ENCODE measurements at regions not wholly inside any gene's neighbourhood (a gene's known extent, or its start where the extent isn't known, plus 50 kb on each side); places are given as distances from the start of the nearest gene placed in this dataset.

DNA sequence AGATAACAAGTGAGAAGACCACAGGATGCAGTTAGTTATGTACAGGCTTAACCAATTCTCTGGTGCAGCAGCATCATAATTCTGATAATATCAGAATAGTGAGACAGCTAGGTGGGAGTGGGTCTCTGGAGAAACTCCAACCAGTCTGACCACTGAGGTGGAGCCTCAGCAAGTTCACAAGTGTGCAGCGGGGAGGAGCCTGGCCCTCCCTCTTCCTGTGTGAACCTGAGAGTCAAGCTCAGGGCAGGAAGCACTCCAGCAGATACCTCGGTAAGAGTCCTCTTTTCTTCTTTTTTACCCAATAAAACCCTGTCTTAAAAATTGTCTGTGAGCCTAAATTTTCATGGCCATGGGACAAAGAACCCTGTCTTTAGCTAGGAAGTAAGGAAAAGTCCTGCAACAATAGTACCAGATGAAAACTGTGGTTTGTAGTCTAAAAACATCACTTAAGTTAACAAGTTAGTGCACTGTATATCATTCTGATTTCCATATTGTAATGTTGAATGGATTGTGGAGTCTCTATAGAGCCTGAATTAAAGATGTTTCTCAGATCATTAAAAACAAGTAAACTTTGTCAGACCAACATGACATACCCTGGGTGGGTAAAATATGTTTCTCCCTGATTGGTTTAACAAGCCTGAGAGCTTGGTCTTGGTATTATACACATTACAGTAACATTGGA is 370.8 kb downstream of the TMEM182 start:
- H3K27me3 ChIP-seq: no peaks in the 10 kb centered on the region
- intact Hi-C loops (cut with DNase I): no loop called here
- DNase-seq: no peak
- H3K9me3 ChIP-seq: no peaks in the 10 kb centered on the region
- no peaks in the 10 kb centered on the region for H3K36me3 ChIP-seq
- no peak overlapping the region for H3K4me3 ChIP-seq
- no peaks in the 10 kb centered on the region for H3K4me1 ChIP-seq
- TF ChIP-seq, protein P1, sequence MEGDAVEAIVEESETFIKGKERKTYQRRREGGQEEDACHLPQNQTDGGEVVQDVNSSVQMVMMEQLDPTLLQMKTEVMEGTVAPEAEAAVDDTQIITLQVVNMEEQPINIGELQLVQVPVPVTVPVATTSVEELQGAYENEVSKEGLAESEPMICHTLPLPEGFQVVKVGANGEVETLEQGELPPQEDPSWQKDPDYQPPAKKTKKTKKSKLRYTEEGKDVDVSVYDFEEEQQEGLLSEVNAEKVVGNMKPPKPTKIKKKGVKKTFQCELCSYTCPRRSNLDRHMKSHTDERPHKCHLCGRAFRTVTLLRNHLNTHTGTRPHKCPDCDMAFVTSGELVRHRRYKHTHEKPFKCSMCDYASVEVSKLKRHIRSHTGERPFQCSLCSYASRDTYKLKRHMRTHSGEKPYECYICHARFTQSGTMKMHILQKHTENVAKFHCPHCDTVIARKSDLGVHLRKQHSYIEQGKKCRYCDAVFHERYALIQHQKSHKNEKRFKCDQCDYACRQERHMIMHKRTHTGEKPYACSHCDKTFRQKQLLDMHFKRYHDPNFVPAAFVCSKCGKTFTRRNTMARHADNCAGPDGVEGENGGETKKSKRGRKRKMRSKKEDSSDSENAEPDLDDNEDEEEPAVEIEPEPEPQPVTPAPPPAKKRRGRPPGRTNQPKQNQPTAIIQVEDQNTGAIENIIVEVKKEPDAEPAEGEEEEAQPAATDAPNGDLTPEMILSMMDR (IDR thresholded peaks at IDR 0.05): no peak
- H3K27ac ChIP-seq: no peak overlapping the region
- H3K9ac ChIP-seq (ENCODE audit: low read depth in 2 of 2, low read length in 2 of 2): no peak overlapping the region

DNA sequence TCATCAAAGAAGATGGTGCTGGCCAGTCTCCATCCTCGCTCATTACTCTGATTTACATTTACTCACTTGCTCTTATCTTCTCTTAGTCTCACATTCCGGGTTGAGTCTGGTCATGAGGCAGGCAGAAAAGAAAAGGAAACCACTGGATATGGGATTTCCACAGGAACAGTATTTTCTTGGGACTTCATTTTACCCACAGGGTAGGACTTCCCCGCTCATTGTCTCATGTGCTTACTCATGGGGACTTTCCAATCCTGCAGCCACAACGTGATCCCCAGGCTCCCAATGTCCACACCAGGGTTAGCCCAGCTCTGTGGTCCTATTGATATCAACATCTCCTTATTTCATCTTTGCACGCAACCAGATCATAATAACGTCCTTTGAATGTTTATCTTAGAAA is 373.8 kb downstream of the TMEM182 start:
- intact Hi-C loops (cut with DNase I): no loop called here
- H3K9ac ChIP-seq (ENCODE audit: low read depth in 2 of 2, low read length in 2 of 2): no peak overlapping the region
- H3K4me3 ChIP-seq: no peak overlapping the region
- no peaks in the 10 kb centered on the region for H3K4me1 ChIP-seq
- H3K9me3 ChIP-seq: no peaks in the 10 kb centered on the region
- TF ChIP-seq, protein P1 (IDR thresholded peaks at IDR 0.05): no peak
- H3K27me3 ChIP-seq: no peaks in the 10 kb centered on the region
- H3K27ac ChIP-seq: no peak overlapping the region
- no peak for DNase-seq
- no peaks in the 10 kb centered on the region for H3K36me3 ChIP-seq

DNA sequence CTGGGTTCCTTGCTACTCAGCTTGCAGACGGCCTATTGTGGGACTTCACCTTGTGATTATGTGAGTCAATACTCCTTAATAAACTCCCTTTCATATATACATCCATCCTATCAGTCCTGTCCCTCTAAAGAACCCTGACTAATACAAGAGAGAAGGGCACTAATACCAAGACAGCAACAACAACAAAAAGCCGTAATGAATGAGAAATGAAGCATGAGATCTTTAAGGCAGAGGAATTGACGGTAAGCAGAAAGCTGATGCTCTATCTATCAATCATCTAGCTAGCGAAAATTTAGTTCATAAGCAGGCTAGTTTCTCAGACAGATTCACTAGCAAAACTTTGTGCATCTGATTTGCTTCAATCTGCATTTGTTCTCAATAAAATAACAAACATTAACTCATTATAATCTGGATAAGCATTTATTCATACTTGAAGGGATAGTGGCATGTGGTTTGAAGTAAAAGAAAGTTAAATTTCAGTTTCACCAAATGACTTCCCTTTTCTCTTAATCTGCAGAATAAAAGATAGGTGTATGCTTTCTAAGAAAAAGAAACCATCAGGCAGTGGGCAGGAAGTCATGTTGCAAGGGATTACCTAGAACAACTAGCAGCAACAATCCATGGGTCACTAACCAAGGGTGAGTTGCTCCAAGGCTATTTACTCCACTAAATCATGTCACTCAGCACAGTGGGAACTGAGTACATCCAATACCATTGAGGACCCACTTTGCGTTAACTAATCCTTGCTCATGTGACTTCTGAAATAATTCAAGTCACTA is 376.5 kb downstream of the TMEM182 start:
- no peak for DNase-seq
- Histone ChIP-seq H3K4me3 (no peak overlapping the region), H3K9me3 (no peaks in the 10 kb centered on the region), H3K9ac (ENCODE audit: low read depth in 2 of 2, low read length in 2 of 2) (no peak overlapping the region), H3K4me1 (no peaks in the 10 kb centered on the region), H3K36me3 (no peaks in the 10 kb centered on the region), H3K27ac (no peak overlapping the region), H3K27me3 (no peaks in the 10 kb centered on the region)
- TF ChIP-seq, protein P1 (IDR thresholded peaks at IDR 0.05): no peak
- intact Hi-C loops (cut with DNase I): no loop called here

DNA sequence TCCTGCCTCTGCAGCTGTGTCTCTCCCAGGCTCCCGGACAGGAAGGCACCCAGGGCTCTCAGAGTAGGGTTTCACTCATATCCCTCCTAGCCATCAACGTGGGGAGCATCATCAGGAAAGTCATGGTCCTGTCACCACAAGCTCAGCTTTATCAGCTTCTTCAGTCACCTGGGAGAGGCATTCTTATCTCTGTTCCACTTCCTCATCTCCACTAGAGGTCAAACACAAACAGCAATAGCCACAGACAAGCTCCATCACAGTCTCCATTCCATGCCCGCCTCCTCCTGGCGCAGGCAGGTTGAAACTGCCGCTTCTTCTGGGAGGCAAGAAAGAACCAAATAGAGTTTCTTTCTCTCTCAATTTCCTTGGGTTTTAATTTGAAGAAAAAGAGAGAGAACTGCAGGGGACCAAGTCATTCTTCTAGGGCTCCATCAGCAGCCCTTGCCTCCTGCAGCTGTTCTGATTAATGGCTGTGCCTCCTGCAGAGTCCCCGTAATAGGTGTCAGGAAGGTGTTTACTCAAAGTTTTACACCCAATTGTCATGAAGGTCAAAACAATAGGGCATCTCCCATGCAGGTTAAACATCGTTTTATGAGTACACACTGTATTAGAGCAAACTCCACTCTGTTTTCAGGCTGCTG is 377.9 kb downstream of the TMEM182 start:
- H3K9ac ChIP-seq (ENCODE audit: low read depth in 2 of 2, low read length in 2 of 2): no peak overlapping the region
- H3K36me3 ChIP-seq: no peaks in the 10 kb centered on the region
- no peak for DNase-seq
- TF ChIP-seq, protein P1 (IDR thresholded peaks at IDR 0.05): no peak
- no peaks in the 10 kb centered on the region for H3K4me1 ChIP-seq
- no peak overlapping the region for H3K27ac ChIP-seq
- no peaks in the 10 kb centered on the region for H3K27me3 ChIP-seq
- no peak overlapping the region for H3K4me3 ChIP-seq
- intact Hi-C loops (cut with DNase I): no loop called here
- H3K9me3 ChIP-seq: no peaks in the 10 kb centered on the region

DNA sequence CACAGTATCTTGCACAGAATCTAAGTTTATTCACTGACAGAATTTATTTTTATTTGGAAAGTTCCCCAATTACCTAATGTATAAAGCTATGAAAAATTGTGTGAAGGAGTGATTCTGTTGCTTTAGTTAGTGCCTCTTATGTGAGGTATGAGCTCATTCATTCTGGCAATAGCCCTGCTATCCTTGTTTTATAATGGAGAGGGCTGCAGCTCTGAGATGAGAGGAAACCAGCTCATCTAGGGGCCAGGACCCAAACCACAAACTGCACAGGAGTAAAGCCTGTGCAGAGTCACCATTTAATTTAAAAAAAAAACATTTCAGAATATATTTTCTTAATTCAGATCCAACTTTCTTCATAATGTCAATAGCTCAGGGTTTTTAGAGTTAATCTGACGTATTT is 383.0 kb downstream of the TMEM182 start:
- H3K9ac ChIP-seq (ENCODE audit: low read depth in 2 of 2, low read length in 2 of 2): no peak overlapping the region
- no peak for DNase-seq
- no peaks in the 10 kb centered on the region for H3K27me3 ChIP-seq
- no peak overlapping the region for H3K4me3 ChIP-seq
- intact Hi-C loops (cut with DNase I): no loop called here
- no peaks in the 10 kb centered on the region for H3K4me1 ChIP-seq
- no peaks in the 10 kb centered on the region for H3K36me3 ChIP-seq
- no peak overlapping the region for H3K27ac ChIP-seq
- H3K9me3 ChIP-seq: no peaks in the 10 kb centered on the region
- TF ChIP-seq, protein P1 (IDR thresholded peaks at IDR 0.05): no peak

Measured in colonic mucosa (tissue), 4 donors.